ENCODE measurements at regions not wholly inside any gene's neighbourhood (a gene's known extent, or its start where the extent isn't known, plus 50 kb on each side); places are given as distances from the start of the nearest gene placed in this dataset.

GRCh38 chr11:116529271-116529670 is 243.5 kb downstream of the BUD13 start:
- Histone ChIP-seq H3K4me3 (ENCODE audit: low read depth, low read length, poor library complexity, severe bottlenecking) (no peak overlapping the region), H3K79me2 (ENCODE audit: insufficient read depth, low read length) (no peaks in the 10 kb centered on the region), H3K27me3 (ENCODE audit: insufficient read depth, low read length) (no peaks in the 10 kb centered on the region), H3K4me1 (ENCODE audit: insufficient read depth, low read length, severe bottlenecking) (no peaks in the 10 kb centered on the region), H2AFZ (ENCODE audit: low read length) (no peak overlapping the region), H3F3A (ENCODE audit: insufficient read depth, low read length) (no peaks in the 10 kb centered on the region), H3K4me2 (ENCODE audit: low read length) (no peak overlapping the region), H3K9me2 (ENCODE audit: low read depth, low read length) (no peaks in the 10 kb centered on the region), H4K20me1 (ENCODE audit: insufficient read depth, low read length) (no peaks in the 10 kb centered on the region), H3K27ac (ENCODE audit: low read depth, low read length, poor library complexity, severe bottlenecking) (no peak overlapping the region), H3K9ac (ENCODE audit: low read length) (no peak overlapping the region), H3K36me3 (ENCODE audit: insufficient read depth, low read length) (no peaks in the 10 kb centered on the region), H3K9me3 (ENCODE audit: low read length) (no peaks in the 10 kb centered on the region)
- TF ChIP-seq EZH2 (IDR thresholded peaks at IDR 0.05; ENCODE audit: borderline replicate concordance, low read length) (no peak), CTCF (IDR thresholded peaks at IDR 0.05; ENCODE audit: low read length) (no peak)

GRCh38 chr11:116527180-116527991 is 245.4 kb downstream of the BUD13 start:
- H3K27me3 ChIP-seq (ENCODE audit: insufficient read depth, low read length), result no peaks in the 10 kb centered on the region
- no peak overlapping the region for H3K4me3 ChIP-seq (ENCODE audit: low read depth, low read length, poor library complexity, severe bottlenecking)
- H3K4me1 ChIP-seq (ENCODE audit: insufficient read depth, low read length, severe bottlenecking), result no peaks in the 10 kb centered on the region
- no peak overlapping the region for H2AFZ ChIP-seq (ENCODE audit: low read length)
- H3F3A ChIP-seq (ENCODE audit: insufficient read depth, low read length), result no peaks in the 10 kb centered on the region
- H3K9me2 ChIP-seq (ENCODE audit: low read depth, low read length), result no peaks in the 10 kb centered on the region
- no peak overlapping the region for H3K9ac ChIP-seq (ENCODE audit: low read length)
- no peaks in the 10 kb centered on the region for H3K79me2 ChIP-seq (ENCODE audit: insufficient read depth, low read length)
- no peak overlapping the region for H3K27ac ChIP-seq (ENCODE audit: low read depth, low read length, poor library complexity, severe bottlenecking)
- H3K4me2 ChIP-seq (ENCODE audit: low read length), result no peak overlapping the region
- H3K36me3 ChIP-seq (ENCODE audit: insufficient read depth, low read length), result no peaks in the 10 kb centered on the region
- TF ChIP-seq EZH2 (IDR thresholded peaks at IDR 0.05; ENCODE audit: borderline replicate concordance, low read length) (no peak), CTCF (IDR thresholded peaks at IDR 0.05; ENCODE audit: low read length) (no peak)
- H4K20me1 ChIP-seq (ENCODE audit: insufficient read depth, low read length), result no peaks in the 10 kb centered on the region
- H3K9me3 ChIP-seq (ENCODE audit: low read length), result no peaks in the 10 kb centered on the region

GRCh38 chr11:116525961-116526495 is 246.8 kb downstream of the BUD13 start:
- Histone ChIP-seq H3K9ac (ENCODE audit: low read length) (no peak overlapping the region), H3K36me3 (ENCODE audit: insufficient read depth, low read length) (no peaks in the 10 kb centered on the region), H2AFZ (ENCODE audit: low read length) (no peak overlapping the region), H3K27me3 (ENCODE audit: insufficient read depth, low read length) (no peaks in the 10 kb centered on the region), H3K9me2 (ENCODE audit: low read depth, low read length) (no peaks in the 10 kb centered on the region), H3K4me1 (ENCODE audit: insufficient read depth, low read length, severe bottlenecking) (no peaks in the 10 kb centered on the region), H4K20me1 (ENCODE audit: insufficient read depth, low read length) (no peaks in the 10 kb centered on the region), H3K27ac (ENCODE audit: low read depth, low read length, poor library complexity, severe bottlenecking) (no peak overlapping the region), H3K9me3 (ENCODE audit: low read length) (no peaks in the 10 kb centered on the region), H3K79me2 (ENCODE audit: insufficient read depth, low read length) (no peaks in the 10 kb centered on the region), H3F3A (ENCODE audit: insufficient read depth, low read length) (no peaks in the 10 kb centered on the region), H3K4me2 (ENCODE audit: low read length) (no peak overlapping the region), H3K4me3 (ENCODE audit: low read depth, low read length, poor library complexity, severe bottlenecking) (no peak overlapping the region)
- no peak for TF ChIP-seq CTCF (IDR thresholded peaks at IDR 0.05; ENCODE audit: low read length)
- no peak for TF ChIP-seq EZH2 (IDR thresholded peaks at IDR 0.05; ENCODE audit: borderline replicate concordance, low read length)

Measured in OCI-LY1 (cell line).